Middle frontal gyrus (tissue), 1 donor: ENCODE measurements at regions not wholly inside any gene's neighbourhood (a gene's known extent, or its start where the extent isn't known, plus 50 kb on each side); places are given as distances from the start of the nearest gene placed in this dataset.
"Not testable (repeated sequence)": the region's sequence is repeated elsewhere in the genome, so short reads cannot be mapped to it uniquely, and the experiment has no call there.

Source experiments
- DNase-seq: peaks from one replicate; pipeline ENCODE4 v3.0.0-alpha.2; 2015; ENCODE audit warnings: low spot score; ENCODE audit errors: extremely low spot score

- DNase-seq: not testable (repeated sequence)
Measured at GRCh38 chr17:21780919-21781665, 88.8 kb downstream of the KCNJ18 start.

- not testable (repeated sequence) for DNase-seq
Measured at GRCh38 chr17:21781666-21782024, 89.3 kb downstream of the KCNJ18 start.

GRCh38 chr17:21782107-21782506, 89.8 kb downstream of the KCNJ18 start:
- not testable (repeated sequence) for DNase-seq

GRCh38 chr17:21782604-21783003, 90.3 kb downstream of the KCNJ18 start:
- not testable (repeated sequence) for DNase-seq

GRCh38 chr17:21783017-21783416, 90.7 kb downstream of the KCNJ18 start:
- not testable (repeated sequence) for DNase-seq

- not testable (repeated sequence) for DNase-seq
Measured at GRCh38 chr17:21814272-21814671, 121.9 kb downstream of the KCNJ18 start.

GRCh38 chr17:21814776-21815175, 122.5 kb downstream of the KCNJ18 start:
- DNase-seq: no peak

- no peak for DNase-seq
Measured at GRCh38 chr17:21815352-21816063, 123.2 kb downstream of the KCNJ18 start.

GRCh38 chr17:21816592-21817567, 124.6 kb downstream of the KCNJ18 start:
- no peak for DNase-seq

- DNase-seq: no peak
Measured at GRCh38 chr17:21817791-21818364, 125.6 kb downstream of the KCNJ18 start.

GRCh38 chr17:21823090-21823489, 130.8 kb downstream of the KCNJ18 start:
- DNase-seq: no peak

GRCh38 chr17:21823643-21824042, 131.3 kb downstream of the KCNJ18 start:
- DNase-seq: no peak

- DNase-seq: no peak
Measured at GRCh38 chr17:21841839-21842238, 149.5 kb downstream of the KCNJ18 start.

GRCh38 chr17:21842332-21843317, 150.3 kb downstream of the KCNJ18 start:
- DNase-seq: no peak

- no peak for DNase-seq
Measured at GRCh38 chr17:21843318-21843865, 151.1 kb downstream of the KCNJ18 start.

GRCh38 chr17:21843951-21844590, 151.7 kb downstream of the KCNJ18 start:
- no peak for DNase-seq

- DNase-seq: not testable (repeated sequence)
Measured at GRCh38 chr17:21848510-21848909, 156.2 kb downstream of the KCNJ18 start.

GRCh38 chr17:21849030-21849429, 156.7 kb downstream of the KCNJ18 start:
- DNase-seq: not testable (repeated sequence)

- not testable (repeated sequence) for DNase-seq
Measured at GRCh38 chr17:21850614-21851013, 158.3 kb downstream of the KCNJ18 start.
